ENCODE measurements at regions not wholly inside any gene's neighbourhood (a gene's known extent, or its start where the extent isn't known, plus 50 kb on each side); places are given as distances from the start of the nearest gene placed in this dataset.
A peak's percentile ranks its signal among the peaks of the same experiment; 100 is the strongest.

- peak; percentile 7 for DNase-seq (ENCODE audit: low spot score)
These were observed 62.7 kb upstream of the BRINP3 start for GRCh38 chr1:190540366-190540765.

- DNase-seq (ENCODE audit: low spot score), result no peak
These were observed 74.0 kb upstream of the BRINP3 start for GRCh38 chr1:190551638-190552037.

- DNase-seq (ENCODE audit: low spot score), result no peak
These were observed 82.6 kb upstream of the BRINP3 start for GRCh38 chr1:190560161-190560681.

- DNase-seq (ENCODE audit: low spot score), result no peak
These were observed 85.6 kb upstream of the BRINP3 start for GRCh38 chr1:190563230-190563629.

- DNase-seq (ENCODE audit: low spot score), result no peak
These were observed 86.5 kb upstream of the BRINP3 start for GRCh38 chr1:190564117-190564516.

GRCh38 chr1:190578017-190578416 is 100.4 kb upstream of the BRINP3 start:
- DNase-seq (ENCODE audit: low spot score), result no peak

- no peak for DNase-seq (ENCODE audit: low spot score)
These were observed 100.9 kb upstream of the BRINP3 start for GRCh38 chr1:190578526-190578925.

- DNase-seq (ENCODE audit: low spot score), result no peak
These were observed 102.0 kb upstream of the BRINP3 start for GRCh38 chr1:190579552-190580193.

- no peak for DNase-seq (ENCODE audit: low spot score)
These were observed 106.2 kb upstream of the BRINP3 start for GRCh38 chr1:190583862-190584261.

- DNase-seq (ENCODE audit: low spot score), result no peak
These were observed 110.8 kb upstream of the BRINP3 start for GRCh38 chr1:190588424-190588823.

GRCh38 chr1:190595438-190595837 is 117.8 kb upstream of the BRINP3 start:
- no peak for DNase-seq (ENCODE audit: low spot score)

GRCh38 chr1:190597294-190597693 is 119.6 kb upstream of the BRINP3 start:
- DNase-seq (ENCODE audit: low spot score), result no peak

- DNase-seq (ENCODE audit: low spot score), result no peak
These were observed 122.0 kb upstream of the BRINP3 start for GRCh38 chr1:190599670-190600069.

- DNase-seq (ENCODE audit: low spot score), result no peak
These were observed 124.7 kb upstream of the BRINP3 start for GRCh38 chr1:190602325-190602724.

GRCh38 chr1:190608282-190608681 is 130.6 kb upstream of the BRINP3 start:
- DNase-seq (ENCODE audit: low spot score), result no peak

GRCh38 chr1:190615818-190616217 is 138.2 kb upstream of the BRINP3 start:
- no peak for DNase-seq (ENCODE audit: low spot score)

- DNase-seq (ENCODE audit: low spot score), result no peak
These were observed 138.6 kb upstream of the BRINP3 start for GRCh38 chr1:190616235-190616634.

- DNase-seq (ENCODE audit: low spot score), result no peak
These were observed 142.1 kb upstream of the BRINP3 start for GRCh38 chr1:190619724-190620123.

GRCh38 chr1:190633488-190633887 is 155.8 kb upstream of the BRINP3 start:
- peak; percentile 7 for DNase-seq (ENCODE audit: low spot score)

- DNase-seq (ENCODE audit: low spot score), result no peak
These were observed 156.5 kb upstream of the BRINP3 start for GRCh38 chr1:190634134-190634533.

GRCh38 chr1:190649553-190649952 is 171.9 kb upstream of the BRINP3 start:
- DNase-seq (ENCODE audit: low spot score), result no peak

GRCh38 chr1:190658907-190659306 is 181.2 kb upstream of the BRINP3 start:
- no peak for DNase-seq (ENCODE audit: low spot score)

GRCh38 chr1:190663962-190664361 is 186.3 kb upstream of the BRINP3 start:
- no peak for DNase-seq (ENCODE audit: low spot score)

- no peak for DNase-seq (ENCODE audit: low spot score)
These were observed 187.4 kb upstream of the BRINP3 start for GRCh38 chr1:190665045-190665444.

Measured in HT-29 (cell line).